HFFc6 (cell line): ENCODE measurements at regions not wholly inside any gene's neighbourhood (a gene's known extent, or its start where the extent isn't known, plus 50 kb on each side); places are given as distances from the start of the nearest gene placed in this dataset.

Source experiments
- DNase-seq: peaks from one replicate; pipeline ENCODE4 v3.0.0-alpha.2; 2018
- H3K27ac Mint-ChIP-seq: 2 replicates; pipeline ENCODE4 v1.8.0; 2020; ENCODE audit warnings: mild to moderate bottlenecking, mixed read lengths
- H3K27me3 Mint-ChIP-seq: 2 replicates; pipeline ENCODE4 v1.8.0; 2021; ENCODE audit warnings: mild to moderate bottlenecking, moderate library complexity, mixed read lengths; ENCODE audit not compliant: insufficient read depth
- H3K36me3 Mint-ChIP-seq: 2 replicates; pipeline ENCODE4 v1.8.0; 2021; ENCODE audit warnings: low read depth, mixed read lengths
- H3K4me1 Mint-ChIP-seq: 2 replicates; pipeline ENCODE4 v1.8.0; 2020; ENCODE audit warnings: low read depth, mixed read lengths
- H3K4me3 Mint-ChIP-seq: 2 replicates; pipeline ENCODE4 v1.8.0; 2020; ENCODE audit warnings: mild to moderate bottlenecking, moderate library complexity, mixed read lengths
- H3K9me3 Mint-ChIP-seq: 2 replicates; pipeline ENCODE4 v1.8.0; 2020; ENCODE audit warnings: mild to moderate bottlenecking, mixed read lengths
- CTCF ChIP-seq: fragments of 200-600 bp; sonication (generic); IDR thresholded peaks from 2 replicates; pipeline ENCODE4 v1.5.0; 2021; ENCODE audit warnings: antibody characterized with exemption, mild to moderate bottlenecking

GRCh38 chr15:77838061-77838460 is 205.3 kb upstream of the LINGO1 start:
- no peaks in the 10 kb centered on the region for H3K36me3 Mint-ChIP-seq
- peaks cover 17% of the 10 kb centered on the region for H3K4me1 Mint-ChIP-seq
- DNase-seq, result no peak

DNA sequence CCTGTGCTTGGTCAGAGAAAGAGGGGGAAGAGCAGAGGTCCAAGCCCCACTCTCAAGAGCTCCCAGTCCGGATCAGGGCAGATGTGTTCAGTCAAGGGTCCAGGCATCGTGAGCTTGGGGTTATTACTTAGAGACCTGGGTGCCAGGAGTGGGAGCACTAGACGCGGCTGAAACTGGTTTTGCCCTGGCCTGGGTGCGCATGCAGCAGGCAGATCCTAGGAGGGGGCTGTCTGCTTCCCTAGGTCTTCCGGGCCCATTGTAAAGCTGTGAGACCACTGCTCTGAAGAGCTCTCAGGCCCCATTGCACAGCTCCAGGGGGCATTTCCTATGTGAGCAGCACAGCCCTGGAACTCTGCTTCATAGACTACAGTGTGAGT is 204.9 kb upstream of the LINGO1 start:
- peaks cover 52% of the 10 kb centered on the region for H3K27me3 Mint-ChIP-seq
- H3K27ac Mint-ChIP-seq, result no peak overlapping the region
- no peak overlapping the region for H3K4me3 Mint-ChIP-seq
- no peaks in the 10 kb centered on the region for H3K36me3 Mint-ChIP-seq
- no peak for TF ChIP-seq CTCF
- no peaks in the 10 kb centered on the region for H3K9me3 Mint-ChIP-seq
- DNase-seq, result no peak
- peaks cover 17% of the 10 kb centered on the region for H3K4me1 Mint-ChIP-seq

More at GRCh38 chr15:77838061-77838460, 205.3 kb upstream of the LINGO1 start:
- Mint-ChIP-seq H3K27me3 (peaks cover 50% of the 10 kb centered on the region), H3K27ac (no peak overlapping the region), H3K9me3 (no peaks in the 10 kb centered on the region), H3K4me3 (no peak overlapping the region)
- no peak for TF ChIP-seq CTCF

- H3K4me1 Mint-ChIP-seq, result peaks cover 17% of the 10 kb centered on the region
- no peaks in the 10 kb centered on the region for H3K36me3 Mint-ChIP-seq
- H3K4me3 Mint-ChIP-seq, result no peak overlapping the region
- TF ChIP-seq CTCF, result no peak
- no peaks in the 10 kb centered on the region for H3K9me3 Mint-ChIP-seq
- peaks cover 57% of the 10 kb centered on the region for H3K27me3 Mint-ChIP-seq
- no peak for DNase-seq
- H3K27ac Mint-ChIP-seq, result no peak overlapping the region
Observed at GRCh38 chr15:77836906-77837648, 204.4 kb upstream of the LINGO1 start.

DNA sequence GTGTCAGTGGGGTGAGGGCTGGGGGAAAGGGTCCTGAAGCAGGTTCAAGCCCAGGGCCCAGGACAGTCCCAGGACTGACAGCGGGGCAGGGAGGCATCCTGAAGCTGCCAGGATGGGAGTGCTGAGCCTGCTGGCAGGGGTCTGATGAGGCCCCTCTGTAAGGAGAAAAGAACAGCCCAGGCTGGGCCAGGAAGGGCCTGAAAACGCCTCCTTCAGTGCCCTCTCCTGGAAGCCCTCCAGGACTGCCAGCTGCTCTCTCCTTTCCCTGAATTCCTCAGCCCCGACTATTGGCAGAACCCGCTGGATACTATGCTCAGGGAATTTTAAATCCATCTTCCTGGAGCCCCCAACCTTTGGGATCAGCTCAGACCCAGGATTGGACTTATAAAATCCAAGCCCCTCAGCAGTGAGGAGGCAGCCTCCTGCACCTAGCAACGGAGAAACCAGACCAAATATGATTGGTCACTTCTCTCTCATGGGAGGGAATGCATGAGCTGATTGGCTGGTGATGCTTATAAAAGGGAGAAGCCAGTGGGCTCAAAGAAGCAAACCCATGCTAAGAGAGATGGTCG is 203.5 kb upstream of the LINGO1 start:
- H3K4me3 Mint-ChIP-seq, result no peak overlapping the region
- H3K9me3 Mint-ChIP-seq, result no peaks in the 10 kb centered on the region
- no peak for TF ChIP-seq CTCF
- no peaks in the 10 kb centered on the region for H3K36me3 Mint-ChIP-seq
- H3K27me3 Mint-ChIP-seq, result peaks cover 61% of the 10 kb centered on the region
- no peak overlapping the region for H3K27ac Mint-ChIP-seq
- H3K4me1 Mint-ChIP-seq, result peaks cover 8% of the 10 kb centered on the region
- DNase-seq, result no peak

DNA sequence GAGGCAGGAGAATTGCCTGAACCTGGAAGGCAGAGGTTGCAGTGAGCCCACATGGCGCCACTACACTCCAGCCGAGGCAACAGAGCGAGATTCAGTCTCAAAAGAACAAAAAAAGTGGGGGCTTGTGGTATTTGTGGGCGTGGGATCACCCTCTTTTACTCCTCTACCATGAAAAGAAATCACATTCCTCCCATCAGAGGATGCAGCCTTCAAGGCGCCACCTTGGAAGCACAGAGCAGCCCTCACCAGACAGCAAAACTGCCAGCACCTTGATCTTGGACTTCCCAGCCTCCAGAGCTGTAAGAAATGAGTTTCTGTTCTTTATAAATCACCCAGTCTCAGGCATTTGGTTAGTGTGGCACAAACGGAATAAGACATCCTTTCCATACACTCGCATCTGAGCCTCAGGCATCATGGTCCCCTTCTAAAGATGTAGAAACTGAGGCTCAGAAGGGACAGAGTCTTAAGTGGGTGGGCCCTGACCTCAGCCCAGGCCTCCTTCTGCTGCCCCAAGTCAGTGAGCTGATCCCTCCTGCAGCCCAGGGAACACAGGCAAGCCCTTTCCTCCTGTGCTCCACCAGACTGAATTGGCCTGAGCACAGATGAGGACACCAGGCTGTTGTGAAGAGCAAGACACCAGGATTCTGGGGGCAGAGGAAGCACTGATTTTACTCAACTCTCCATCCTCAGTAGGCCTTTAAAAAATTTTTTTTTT is 201.7 kb upstream of the LINGO1 start:
- no peak for TF ChIP-seq CTCF
- Mint-ChIP-seq H3K4me1 (peaks cover 9% of the 10 kb centered on the region), H3K4me3 (no peak overlapping the region)

More for the DNA sequence above, 201.7 kb upstream of the LINGO1 start:
- H3K9me3 Mint-ChIP-seq, result no peaks in the 10 kb centered on the region
- no peak for DNase-seq
- H3K27me3 Mint-ChIP-seq, result peaks cover 63% of the 10 kb centered on the region
- H3K36me3 Mint-ChIP-seq, result no peaks in the 10 kb centered on the region
- no peak overlapping the region for H3K27ac Mint-ChIP-seq
